Neural cell (in vitro differentiated cells): ENCODE measurements at regions not wholly inside any gene's neighbourhood (a gene's known extent, or its start where the extent isn't known, plus 50 kb on each side); places are given as distances from the start of the nearest gene placed in this dataset.

Experiments
- H2AFZ ChIP-seq: fragments of 200-600, 300-800 bp; sonication (generic), shearing (Covaris generic); 2 replicates; pipeline ENCODE4 v1.6.0; 2014; ENCODE audit warnings: low read depth, mild to moderate bottlenecking, antibody characterized with exemption, low read length, moderate library complexity
- H3F3A ChIP-seq: fragments of 200-600 bp; shearing (Covaris generic); 2 replicates; pipeline ENCODE4 v1.6.1; 2016; ENCODE audit warnings: mild to moderate bottlenecking, moderate library complexity, mixed read lengths, antibody characterized with exemption, low read length; ENCODE audit not compliant: insufficient read depth, poor library complexity, severe bottlenecking
- H3K27ac ChIP-seq: fragments of 200-600, 300-800 bp; sonication (generic), shearing (Covaris generic); 2 replicates; pipeline ENCODE4 v1.5.1; 2014; ENCODE audit warnings: mild to moderate bottlenecking, low read length, moderate library complexity
- H3K27me3 ChIP-seq: fragments of 300-800, 200-600 bp; sonication (generic), shearing (Covaris generic); 2 replicates; pipeline ENCODE4 v1.6.0; 2014; ENCODE audit warnings: mild to moderate bottlenecking, low read depth, low read length, moderate library complexity; ENCODE audit not compliant: insufficient read depth
- H3K36me3 ChIP-seq: fragments of 300-800, 200-600 bp; sonication (generic), shearing (Covaris generic); 2 replicates; pipeline ENCODE4 v1.5.1; 2014; ENCODE audit warnings: mild to moderate bottlenecking, antibody characterized with exemption, low read length, moderate library complexity; ENCODE audit not compliant: insufficient read depth
- H3K4me2 ChIP-seq: fragments of 300-800, 200-600 bp; sonication (generic), shearing (Covaris generic); 2 replicates; pipeline ENCODE4 v1.6.0; 2014; ENCODE audit warnings: mild to moderate bottlenecking, low read length
- H3K4me3 ChIP-seq: fragments of 300-800, 200-600 bp; sonication (generic), shearing (Covaris generic); 2 replicates; pipeline ENCODE4 v1.5.1; 2014; ENCODE audit warnings: mild to moderate bottlenecking, low read length, moderate library complexity
- H3K79me2 ChIP-seq: fragments of 200-600 bp; shearing (Covaris generic); replicated peaks from 2 replicates; pipeline ENCODE4 v1.6.0; 2014; ENCODE audit warnings: mild to moderate bottlenecking, low read length, moderate library complexity; ENCODE audit not compliant: insufficient read depth
- H3K9ac ChIP-seq: fragments of 300-800, 200-600 bp; sonication (generic), shearing (Covaris generic); 2 replicates; pipeline ENCODE4 v1.6.1; 2016; ENCODE audit warnings: mild to moderate bottlenecking, low read length, mixed read lengths
- H3K9me2 ChIP-seq: fragments of 200-600 bp; shearing (Covaris generic); 2 replicates; pipeline ENCODE4 v1.6.1; 2016; ENCODE audit warnings: mild to moderate bottlenecking, low read length, mixed read lengths; ENCODE audit not compliant: insufficient read depth
- H3K9me3 ChIP-seq: fragments of 200-600, 300-800 bp; sonication (generic), shearing (Covaris generic); 2 replicates; pipeline ENCODE4 v1.6.1; 2016; ENCODE audit warnings: mild to moderate bottlenecking, mixed run types, low read length, moderate library complexity, mixed read lengths
- H4K20me1 ChIP-seq: fragments of 200-600 bp; shearing (Covaris generic); 2 replicates; pipeline ENCODE4 v1.6.1; 2016; ENCODE audit warnings: mild to moderate bottlenecking, mixed run types; ENCODE audit not compliant: insufficient read depth
- CTCF ChIP-seq: fragments of 450-650 bp; IDR thresholded peaks from 2 replicates; pipeline ENCODE4 v1.5.1; 2014; ENCODE audit warnings: antibody characterized with exemption, mild to moderate bottlenecking, moderate library complexity; ENCODE audit not compliant: poor library complexity, severe bottlenecking
- EP300 ChIP-seq: fragments of 450-650 bp; conservative IDR thresholded peaks from 2 replicates; pipeline ENCODE4 v1.6.1; 2014; ENCODE audit warnings: antibody characterized with exemption, mild to moderate bottlenecking, moderate library complexity; ENCODE audit not compliant: poor library complexity, severe bottlenecking
- EZH2 ChIP-seq: fragments of 200-600, 300-800 bp; shearing (Covaris generic), sonication (generic); IDR thresholded peaks from 2 replicates; pipeline ENCODE4 v1.6.1; 2014; ENCODE audit warnings: antibody characterized with exemption, low read length, borderline replicate concordance, mild to moderate bottlenecking; ENCODE audit not compliant: insufficient read depth, poor library complexity, severe bottlenecking
- MXI1 ChIP-seq: fragments of 450-650 bp; conservative IDR thresholded peaks from 2 replicates; pipeline ENCODE4 v1.6.1; 2014; ENCODE audit warnings: antibody characterized with exemption, mild to moderate bottlenecking; ENCODE audit not compliant: poor library complexity, severe bottlenecking
- POLR2AphosphoS5 ChIP-seq: IDR thresholded peaks from 2 replicates; pipeline ENCODE4 v1.6.1; 2012
- RAD21 ChIP-seq: fragments of 450-650 bp; conservative IDR thresholded peaks from 2 replicates; pipeline ENCODE4 v1.6.1; 2014; ENCODE audit warnings: antibody characterized with exemption, mild to moderate bottlenecking, moderate library complexity
- REST ChIP-seq: IDR thresholded peaks from 2 replicates; pipeline ENCODE4 v1.6.1; 2012; ENCODE audit warnings: borderline replicate concordance
- SMC3 ChIP-seq: fragments of 450-650 bp; conservative IDR thresholded peaks from 2 replicates; pipeline ENCODE4 v1.6.1; 2014; ENCODE audit warnings: antibody characterized with exemption, mild to moderate bottlenecking, moderate library complexity; ENCODE audit not compliant: poor library complexity
- TAF1 ChIP-seq: IDR thresholded peaks from 2 replicates; pipeline ENCODE4 v1.6.1; 2012; ENCODE audit warnings: low read depth

GRCh38 chr13:105774739-105775460 is 760.6 kb downstream of the EFNB2 start:
- Histone ChIP-seq H3K27me3 (no peaks in the 10 kb centered on the region), H4K20me1 (no peaks in the 10 kb centered on the region), H3F3A (no peaks in the 10 kb centered on the region), H3K79me2 (no peaks in the 10 kb centered on the region), H3K4me2 (no peak overlapping the region), H2AFZ (no peak overlapping the region), H3K9ac (no peak overlapping the region), H3K9me2 (no peaks in the 10 kb centered on the region), H3K27ac (no peak overlapping the region), H3K36me3 (no peaks in the 10 kb centered on the region), H3K9me3 (no peaks in the 10 kb centered on the region), H3K4me3 (no peak overlapping the region)
- TF ChIP-seq SMC3, result no peak
- TF ChIP-seq EZH2, result no peak
- TF ChIP-seq RAD21, result no peak
- no peak for TF ChIP-seq POLR2AphosphoS5
- no peak for TF ChIP-seq MXI1
- TF ChIP-seq EP300, result no peak
- TF ChIP-seq TAF1, result no peak
- no peak for TF ChIP-seq CTCF
- no peak for TF ChIP-seq REST

- H2AFZ ChIP-seq, result no peak overlapping the region
- H3K9ac ChIP-seq, result no peak overlapping the region
- H3K9me3 ChIP-seq, result no peaks in the 10 kb centered on the region
- H3F3A ChIP-seq, result no peaks in the 10 kb centered on the region
- H3K27me3 ChIP-seq, result no peaks in the 10 kb centered on the region
- no peak for TF ChIP-seq EP300
- H4K20me1 ChIP-seq, result no peaks in the 10 kb centered on the region
- no peak overlapping the region for H3K4me2 ChIP-seq
- no peak overlapping the region for H3K27ac ChIP-seq
- H3K36me3 ChIP-seq, result no peaks in the 10 kb centered on the region
- no peak overlapping the region for H3K4me3 ChIP-seq
- H3K9me2 ChIP-seq, result no peaks in the 10 kb centered on the region
- no peaks in the 10 kb centered on the region for H3K79me2 ChIP-seq
Observed at GRCh38 chr13:105773863-105774538, 761.5 kb downstream of the EFNB2 start.
